ENCODE measurements at regions not wholly inside any gene's neighbourhood (a gene's known extent, or its start where the extent isn't known, plus 50 kb on each side); places are given as distances from the start of the nearest gene placed in this dataset.
"Not testable (repeated sequence)": the region's sequence is repeated elsewhere in the genome, so short reads cannot be mapped to it uniquely, and the experiment has no call there.

GRCh38 chr21:14623079-14623478 lies 77.0 kb upstream of the SAMSN1 start:
- not testable (repeated sequence) for TF ChIP-seq CTCF, POLR2AphosphoS5 (IDR thresholded peaks at IDR 0.05)
